ENCODE measurements at regions not wholly inside any gene's neighbourhood (a gene's known extent, or its start where the extent isn't known, plus 50 kb on each side); places are given as distances from the start of the nearest gene placed in this dataset.

GRCh38 chr13:34312578-34312977 lies 494.6 kb downstream of the RFC3 start:
- DNase-seq (ENCODE audit: low read depth): no peak

DNA sequence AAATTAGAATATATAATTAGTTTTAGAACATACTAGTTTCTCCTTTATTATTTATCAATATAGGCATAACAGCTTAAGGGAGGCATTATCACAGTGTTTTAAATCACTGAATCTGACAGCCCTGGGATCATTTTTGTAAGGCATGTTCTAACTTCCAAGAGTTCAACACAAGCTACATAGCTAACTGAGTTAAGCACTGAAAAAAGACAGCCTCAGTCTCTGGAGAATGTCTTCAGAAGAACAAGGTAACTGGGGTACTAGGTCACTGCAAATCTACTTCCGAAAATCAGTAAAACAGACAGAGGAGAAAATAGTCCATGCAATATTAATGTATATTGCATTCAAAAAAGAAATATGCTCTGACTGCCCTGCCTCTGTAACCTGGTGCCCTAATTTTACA lies 502.1 kb downstream of the RFC3 start:
- no peak for DNase-seq (ENCODE audit: low read depth)

DNA sequence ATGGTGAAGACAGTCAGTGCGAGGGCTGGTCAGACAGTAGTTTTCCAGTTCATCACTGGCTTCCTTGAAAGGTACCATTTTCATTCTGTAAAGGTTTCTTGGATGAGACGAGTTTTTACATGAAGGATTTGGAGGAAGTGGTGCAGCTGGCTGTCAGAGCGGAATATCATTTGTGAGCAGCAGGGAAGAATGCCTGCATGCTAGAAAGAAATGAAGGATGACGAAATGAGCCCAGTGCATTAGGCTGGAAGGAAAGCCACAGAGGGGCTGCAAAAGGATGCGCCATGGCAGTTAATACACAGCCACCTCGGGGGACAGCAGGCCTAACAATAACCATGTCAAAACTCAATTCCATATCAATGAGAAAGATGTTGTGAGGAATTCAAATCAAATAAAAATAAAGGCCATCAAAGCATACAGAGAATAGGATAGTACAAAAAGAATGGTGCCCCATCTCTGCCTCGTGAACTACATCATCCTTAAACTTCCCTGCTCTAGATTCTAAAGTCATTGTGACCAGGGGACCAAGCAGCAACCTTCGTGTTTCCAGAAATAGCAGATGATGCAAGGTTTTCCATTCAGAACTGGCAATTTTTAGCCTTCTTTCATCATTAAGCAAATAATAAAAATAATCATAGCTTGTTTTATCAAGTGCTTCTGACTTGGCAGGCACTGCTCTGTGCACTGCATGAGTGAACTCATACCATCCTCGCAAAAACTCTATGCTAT lies 504.2 kb downstream of the RFC3 start:
- no peak for DNase-seq (ENCODE audit: low read depth)

DNA sequence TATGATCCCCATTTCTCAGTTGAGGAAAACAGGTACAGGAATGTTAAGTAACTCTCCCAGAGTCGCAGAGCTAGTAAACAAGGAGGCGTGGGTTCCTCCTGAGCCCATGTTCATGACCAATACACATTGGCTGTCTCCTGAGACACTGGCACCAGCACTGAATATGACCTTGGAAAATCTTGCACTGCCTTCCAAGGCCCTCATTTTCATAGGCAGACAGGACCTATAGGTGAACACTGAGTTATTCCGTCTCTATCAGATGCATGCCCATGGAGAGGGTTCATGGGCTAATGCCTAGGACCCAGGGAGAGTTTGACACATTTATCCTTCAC lies 504.8 kb downstream of the RFC3 start:
- DNase-seq (ENCODE audit: low read depth): no peak

DNA sequence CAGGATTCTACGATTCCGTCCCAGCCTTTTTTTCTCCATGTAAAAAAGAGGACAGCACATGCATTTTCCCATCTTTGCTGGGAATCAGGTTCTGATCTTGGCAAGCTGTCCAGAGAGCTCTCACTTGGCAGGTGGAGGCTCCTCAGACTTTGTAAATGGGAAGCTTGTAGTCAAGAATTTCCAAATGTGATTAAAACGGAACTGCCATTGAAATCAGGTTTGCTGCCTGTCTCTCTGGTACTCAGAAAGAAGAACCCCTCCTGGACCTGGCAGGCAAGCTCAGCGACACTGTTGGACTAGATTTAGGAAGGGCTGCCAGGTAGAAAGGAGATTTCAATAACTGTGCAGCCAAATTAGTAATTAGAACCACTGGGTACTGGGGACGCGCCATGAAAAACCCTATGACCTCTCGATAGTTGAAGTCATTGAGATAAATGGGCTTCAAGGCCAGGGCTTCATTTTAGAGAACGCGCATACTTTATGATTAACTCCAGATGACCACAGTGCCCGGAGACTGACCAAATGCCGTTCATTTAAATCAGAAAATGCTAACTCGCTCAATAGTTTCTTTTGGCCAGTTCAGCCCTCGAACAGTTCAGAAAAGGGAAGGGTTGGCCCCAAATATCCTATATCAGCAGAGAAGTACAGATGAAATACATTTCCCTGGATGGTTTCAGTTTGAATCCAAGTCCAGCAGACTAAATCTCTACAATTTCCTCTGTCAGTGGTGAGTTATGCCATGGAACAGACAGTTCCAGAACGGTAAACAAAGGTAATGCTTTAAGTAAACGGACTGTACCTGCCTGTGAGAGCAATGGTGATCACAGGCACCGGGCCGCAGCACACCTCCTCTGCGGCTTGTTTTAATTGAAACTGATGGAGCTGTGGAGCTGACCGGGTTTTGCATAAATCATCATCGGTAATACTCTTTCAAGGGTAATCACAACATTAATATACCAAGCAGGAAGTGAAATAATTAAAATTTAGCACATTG lies 517.4 kb downstream of the RFC3 start:
- DNase-seq (ENCODE audit: low read depth): peak; percentile 19

GRCh38 chr13:34338102-34338501 lies 520.2 kb downstream of the RFC3 start:
- no peak for DNase-seq (ENCODE audit: low read depth)

DNA sequence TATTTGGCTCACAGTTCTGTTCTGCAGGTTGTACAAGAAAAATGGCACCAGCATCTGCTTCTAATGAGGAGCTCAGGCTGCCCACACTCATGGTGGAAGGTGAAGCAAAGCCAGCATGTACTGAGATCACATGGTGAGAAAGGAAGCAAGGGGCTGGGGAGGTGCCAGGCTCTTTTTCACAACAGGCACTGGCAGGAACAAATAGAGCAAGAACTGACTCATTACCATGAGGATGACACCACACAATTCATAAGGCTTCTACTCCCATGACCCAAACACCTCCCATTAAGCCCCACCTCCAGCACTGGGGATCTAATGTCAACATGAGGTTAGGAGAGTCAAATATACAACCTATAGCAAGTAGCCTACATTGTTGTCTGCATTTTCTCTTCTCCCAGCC lies 522.6 kb downstream of the RFC3 start:
- DNase-seq (ENCODE audit: low read depth): peak; percentile 92

DNA sequence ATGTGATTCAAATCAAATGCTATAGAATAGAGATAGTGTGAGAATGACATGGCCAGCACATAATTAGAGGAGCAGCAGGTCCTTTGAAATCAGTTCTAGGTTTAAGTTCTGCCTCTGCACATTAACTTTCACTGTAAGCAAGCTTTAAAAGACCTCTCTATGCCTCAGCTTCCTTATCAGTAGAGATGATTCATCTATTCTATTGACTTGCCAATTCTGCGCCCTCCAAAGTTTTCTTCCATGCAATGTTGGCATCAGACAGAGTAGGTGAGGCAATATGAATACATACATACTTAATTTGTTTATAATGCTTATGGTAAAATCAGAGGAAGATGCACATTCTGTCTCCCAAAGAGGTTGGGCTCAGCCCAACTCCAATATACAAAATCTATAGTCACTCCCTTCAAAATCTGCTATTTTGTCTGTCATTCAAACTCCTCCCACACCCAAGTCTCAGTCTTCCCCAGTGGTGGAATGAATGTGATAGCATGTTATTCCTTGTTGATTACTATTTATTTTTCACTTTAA lies 525.5 kb downstream of the RFC3 start:
- DNase-seq (ENCODE audit: low read depth): no peak

DNA sequence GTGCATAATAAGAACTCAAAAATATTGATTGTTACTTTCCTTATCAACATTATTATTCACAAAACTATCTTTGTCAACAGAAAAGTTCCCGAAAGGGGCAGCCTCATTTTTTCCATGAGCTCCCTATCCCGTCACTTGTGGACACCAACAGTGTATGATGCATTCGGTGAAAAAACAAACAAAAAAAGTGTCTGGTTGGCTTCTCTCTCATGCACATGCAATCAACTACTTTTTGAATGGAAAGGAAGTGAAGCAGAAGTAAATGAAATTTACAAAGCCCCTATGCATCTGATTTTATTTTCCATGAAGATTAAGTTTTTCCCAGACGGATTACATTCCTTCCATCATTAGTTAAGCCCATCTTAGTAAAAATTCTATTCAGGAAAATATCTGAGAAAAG lies 526.9 kb downstream of the RFC3 start:
- DNase-seq (ENCODE audit: low read depth): peak; percentile 76

DNA sequence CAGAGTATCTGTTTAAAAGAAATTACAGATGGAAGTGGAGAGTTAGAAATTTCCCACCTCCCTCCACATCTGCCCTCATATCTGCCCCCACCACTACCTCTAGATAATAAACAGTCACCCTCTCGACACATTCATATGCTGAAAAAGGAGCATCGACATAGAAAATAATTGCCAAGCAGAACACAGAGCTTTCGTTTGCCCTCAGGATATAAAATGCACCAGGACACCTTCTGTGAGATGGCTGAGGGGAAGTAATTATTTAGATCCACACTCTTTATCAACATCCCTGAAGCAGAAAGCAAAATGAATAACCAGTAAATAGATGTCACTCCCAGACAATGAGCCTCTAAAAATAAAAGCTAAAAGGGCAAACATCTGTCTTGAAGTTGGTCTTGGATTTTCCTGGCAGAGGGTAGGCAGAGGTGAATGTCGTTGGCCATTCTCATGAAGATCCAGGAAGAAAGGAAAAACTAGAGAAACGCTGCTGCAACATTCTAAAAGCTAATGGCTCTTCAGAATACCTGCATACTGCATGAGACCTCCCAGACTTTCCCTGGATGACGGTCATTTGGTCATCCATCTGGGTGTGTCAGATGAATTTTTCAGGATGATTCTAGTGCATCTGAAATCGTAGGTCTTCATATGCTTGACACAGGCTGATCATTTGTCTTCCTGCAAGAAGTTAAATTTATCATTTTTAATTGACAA lies 527.5 kb downstream of the RFC3 start:
- DNase-seq (ENCODE audit: low read depth): no peak

GRCh38 chr13:34346626-34347025 lies 528.7 kb downstream of the RFC3 start:
- DNase-seq (ENCODE audit: low read depth): peak; percentile 44

GRCh38 chr13:34347784-34348573 lies 530.0 kb downstream of the RFC3 start:
- DNase-seq (ENCODE audit: low read depth): peak; percentile 45

GRCh38 chr13:34349091-34349722 lies 531.3 kb downstream of the RFC3 start:
- DNase-seq (ENCODE audit: low read depth): peak; percentile 99

- DNase-seq (ENCODE audit: low read depth): no peak
These were observed 532.7 kb downstream of the RFC3 start for GRCh38 chr13:34350671-34351070.

- DNase-seq (ENCODE audit: low read depth): no peak
These were observed 533.2 kb downstream of the RFC3 start for GRCh38 chr13:34351134-34351533.

DNA sequence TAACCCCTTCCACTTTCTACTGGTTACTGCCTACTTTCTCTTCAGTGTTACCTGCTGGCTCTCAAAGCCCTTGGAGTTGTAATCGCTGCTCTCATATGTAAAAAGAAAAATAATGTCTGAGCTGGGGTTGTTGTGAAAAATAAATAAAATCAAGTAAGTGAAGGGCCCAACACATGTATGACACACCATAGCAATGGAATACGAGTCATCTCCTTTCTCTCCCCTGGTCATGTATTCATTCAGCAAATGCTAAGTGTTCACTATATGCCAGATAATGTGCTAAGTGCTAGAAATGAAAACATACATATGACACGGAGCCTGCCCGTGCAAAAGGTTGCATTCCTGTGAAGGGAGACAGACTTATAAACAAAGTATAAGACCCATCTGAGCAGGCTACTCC lies 535.0 kb downstream of the RFC3 start:
- DNase-seq (ENCODE audit: low read depth): no peak

DNA sequence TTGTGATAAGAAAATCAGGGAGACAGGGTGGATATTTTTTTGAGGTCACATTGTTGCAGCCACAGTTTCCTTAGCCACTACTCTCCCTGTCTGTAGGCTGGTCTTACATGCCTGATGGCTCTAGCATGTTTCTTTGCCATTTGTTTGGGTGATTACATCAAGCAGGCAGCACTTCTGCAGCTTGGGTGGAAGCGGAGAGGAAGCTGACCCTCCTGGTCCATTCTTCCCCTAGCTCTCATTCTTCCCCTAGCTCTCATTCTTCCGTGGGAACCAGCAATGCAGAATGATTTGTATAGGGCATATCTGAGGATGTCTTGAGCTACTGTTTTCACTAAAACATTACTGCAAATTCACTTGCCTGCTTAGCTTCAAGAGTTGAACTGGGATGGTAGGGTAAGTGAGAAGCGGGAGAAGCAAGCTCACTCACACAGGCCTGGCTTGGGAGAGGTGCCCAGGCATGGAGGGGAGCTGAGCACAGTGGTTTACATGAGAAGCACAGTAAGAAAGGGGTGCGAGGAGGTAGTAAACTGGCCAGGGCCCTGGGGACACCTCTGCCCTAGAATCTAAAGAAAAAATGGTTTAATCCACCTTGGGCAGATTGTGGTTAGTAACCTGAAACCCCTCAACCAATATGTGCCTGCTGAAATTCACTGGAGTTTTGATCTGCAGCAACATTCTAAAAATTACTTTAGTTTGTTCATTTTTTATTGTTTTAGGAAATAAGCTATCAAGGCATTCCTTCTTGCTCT lies 538.9 kb downstream of the RFC3 start:
- no peak for DNase-seq (ENCODE audit: low read depth)

GRCh38 chr13:34357435-34358232 lies 539.7 kb downstream of the RFC3 start:
- DNase-seq (ENCODE audit: low read depth): peak; percentile 71

- DNase-seq (ENCODE audit: low read depth): peak; percentile 95
These were observed 541.0 kb downstream of the RFC3 start for GRCh38 chr13:34358811-34359513.
